ENCODE measurements at regions not wholly inside any gene's neighbourhood (a gene's known extent, or its start where the extent isn't known, plus 50 kb on each side); places are given as distances from the start of the nearest gene placed in this dataset.

DNA sequence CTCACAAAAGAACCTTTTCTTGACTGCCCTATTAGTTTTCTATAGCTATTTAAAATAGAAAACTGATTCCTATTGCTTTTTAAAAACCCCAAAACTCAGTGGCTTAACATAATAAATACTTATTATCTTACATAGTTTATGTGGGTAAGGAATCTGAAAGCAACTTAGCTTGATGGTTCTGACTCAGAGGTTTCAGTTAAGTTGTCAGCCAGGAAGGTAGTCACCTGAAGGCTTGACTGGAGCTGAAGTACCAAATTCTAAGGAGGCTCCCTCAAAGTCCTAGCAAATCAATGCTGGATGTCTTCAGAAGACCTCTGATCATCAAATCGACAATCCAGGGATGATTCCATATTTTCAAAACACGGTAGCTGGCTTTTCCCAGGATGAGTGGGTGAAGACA lies 546.6 kb upstream of the CDH2 start:
- no peak overlapping the region for H2AFZ ChIP-seq (ENCODE audit: low read length)
- no peaks in the 10 kb centered on the region for H3K79me2 ChIP-seq (ENCODE audit: control insufficient read depth, insufficient read depth, low read length)
- no peaks in the 10 kb centered on the region for H3K27me3 ChIP-seq (ENCODE audit: control insufficient read depth, insufficient read depth, low read length)
- no peak for TF ChIP-seq EZH2 (IDR thresholded peaks at IDR 0.05; ENCODE audit: low read length, missing control alignments)
- TF ChIP-seq, protein P1, sequence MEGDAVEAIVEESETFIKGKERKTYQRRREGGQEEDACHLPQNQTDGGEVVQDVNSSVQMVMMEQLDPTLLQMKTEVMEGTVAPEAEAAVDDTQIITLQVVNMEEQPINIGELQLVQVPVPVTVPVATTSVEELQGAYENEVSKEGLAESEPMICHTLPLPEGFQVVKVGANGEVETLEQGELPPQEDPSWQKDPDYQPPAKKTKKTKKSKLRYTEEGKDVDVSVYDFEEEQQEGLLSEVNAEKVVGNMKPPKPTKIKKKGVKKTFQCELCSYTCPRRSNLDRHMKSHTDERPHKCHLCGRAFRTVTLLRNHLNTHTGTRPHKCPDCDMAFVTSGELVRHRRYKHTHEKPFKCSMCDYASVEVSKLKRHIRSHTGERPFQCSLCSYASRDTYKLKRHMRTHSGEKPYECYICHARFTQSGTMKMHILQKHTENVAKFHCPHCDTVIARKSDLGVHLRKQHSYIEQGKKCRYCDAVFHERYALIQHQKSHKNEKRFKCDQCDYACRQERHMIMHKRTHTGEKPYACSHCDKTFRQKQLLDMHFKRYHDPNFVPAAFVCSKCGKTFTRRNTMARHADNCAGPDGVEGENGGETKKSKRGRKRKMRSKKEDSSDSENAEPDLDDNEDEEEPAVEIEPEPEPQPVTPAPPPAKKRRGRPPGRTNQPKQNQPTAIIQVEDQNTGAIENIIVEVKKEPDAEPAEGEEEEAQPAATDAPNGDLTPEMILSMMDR (conservative IDR thresholded peaks at IDR 0.05 in 1 of 2, IDR thresholded peaks at IDR 0.05 in 1 of 2; ENCODE audit: low read depth in 1 of 2, low read length in 2 of 2) = no peak
- H3K9ac ChIP-seq (ENCODE audit: insufficient read depth, low read length) = no peak overlapping the region
- no peak overlapping the region for H3K4me3 ChIP-seq (replicated peaks in 1 of 4; ENCODE audit: control extremely low read depth in 1 of 4, insufficient read depth in 1 of 4, low read depth in 3 of 4, low read length in 4 of 4)
- H3K36me3 ChIP-seq (ENCODE audit: control insufficient read depth, insufficient read depth, low read length) = no peaks in the 10 kb centered on the region
- H3K4me2 ChIP-seq (ENCODE audit: extremely low read depth, insufficient read depth, low read length) = no peak overlapping the region
- no peaks in the 10 kb centered on the region for H3K9me3 ChIP-seq (ENCODE audit: control insufficient read depth, insufficient read depth, low read depth, low read length)
- H3K27ac ChIP-seq (ENCODE audit: insufficient read depth, low read length) = no peak overlapping the region
- no peaks in the 10 kb centered on the region for H3K4me1 ChIP-seq (ENCODE audit: control insufficient read depth, extremely low read depth, insufficient read depth, low read length)
- peak in 1 of 2 donors; percentile 46 for DNase-seq (ENCODE audit: low read depth in 2 of 2)
- no peaks in the 10 kb centered on the region for H4K20me1 ChIP-seq (ENCODE audit: control insufficient read depth, extremely low read depth, insufficient read depth, low read length)

DNA sequence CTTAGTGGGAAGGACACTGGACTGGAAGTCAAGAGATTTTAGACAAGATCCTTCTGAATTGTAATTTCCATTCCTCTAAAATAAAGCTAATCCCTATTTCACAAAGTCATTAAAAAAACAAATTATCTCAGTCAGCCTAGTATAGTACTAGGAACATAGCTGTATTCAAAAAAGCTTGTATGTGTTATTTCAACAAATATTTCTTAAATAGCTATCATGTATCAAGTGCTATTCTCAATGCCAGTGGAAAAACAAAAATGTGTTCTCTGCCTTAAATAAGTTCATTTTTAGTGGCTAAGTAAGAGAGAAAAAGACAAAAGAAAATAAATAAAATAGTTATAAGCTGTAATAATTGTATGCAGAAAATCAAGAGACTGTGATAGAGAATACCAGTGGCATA lies 541.8 kb upstream of the CDH2 start:
- Histone ChIP-seq H3K9me3 (ENCODE audit: control insufficient read depth, insufficient read depth, low read depth, low read length) (no peaks in the 10 kb centered on the region), H3K27ac (ENCODE audit: insufficient read depth, low read length) (no peak overlapping the region), H3K4me1 (ENCODE audit: control insufficient read depth, extremely low read depth, insufficient read depth, low read length) (no peaks in the 10 kb centered on the region), H3K4me3 (replicated peaks in 1 of 4; ENCODE audit: control extremely low read depth in 1 of 4, insufficient read depth in 1 of 4, low read depth in 3 of 4, low read length in 4 of 4) (no peak overlapping the region), H2AFZ (ENCODE audit: low read length) (no peak overlapping the region), H3K79me2 (ENCODE audit: control insufficient read depth, insufficient read depth, low read length) (no peaks in the 10 kb centered on the region), H3K36me3 (ENCODE audit: control insufficient read depth, insufficient read depth, low read length) (no peaks in the 10 kb centered on the region), H3K27me3 (ENCODE audit: control insufficient read depth, insufficient read depth, low read length) (no peaks in the 10 kb centered on the region), H4K20me1 (ENCODE audit: control insufficient read depth, extremely low read depth, insufficient read depth, low read length) (no peaks in the 10 kb centered on the region), H3K9ac (ENCODE audit: insufficient read depth, low read length) (no peak overlapping the region), H3K4me2 (ENCODE audit: extremely low read depth, insufficient read depth, low read length) (no peak overlapping the region)
- no peak for TF ChIP-seq EZH2 (IDR thresholded peaks at IDR 0.05; ENCODE audit: low read length, missing control alignments)
- TF ChIP-seq, protein P1 (conservative IDR thresholded peaks at IDR 0.05 in 1 of 2, IDR thresholded peaks at IDR 0.05 in 1 of 2; ENCODE audit: low read depth in 1 of 2, low read length in 2 of 2) = no peak
- peak in 1 of 2 donors; percentile 23 for DNase-seq (ENCODE audit: low read depth in 2 of 2)

DNA sequence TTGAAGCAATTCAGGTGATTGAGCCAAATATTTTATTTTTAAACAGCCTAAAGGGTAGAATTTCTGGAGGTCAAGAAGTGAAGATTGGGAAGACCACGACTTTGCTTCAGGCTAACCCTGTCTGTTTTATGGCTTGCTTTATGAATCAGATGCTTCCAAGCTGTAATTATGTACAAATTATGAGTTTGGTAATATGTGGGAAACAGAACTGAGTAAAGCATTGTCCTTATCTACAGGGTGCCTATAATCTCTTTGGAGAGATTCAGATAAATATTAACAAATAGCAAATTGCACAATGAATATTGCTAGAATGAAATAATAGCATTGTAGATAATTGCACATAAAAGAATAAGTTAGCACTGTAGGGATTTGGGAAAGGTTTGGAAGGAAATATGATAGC lies 539.4 kb upstream of the CDH2 start:
- TF ChIP-seq EZH2 (IDR thresholded peaks at IDR 0.05; ENCODE audit: low read length, missing control alignments) = no peak
- TF ChIP-seq, protein P1 (conservative IDR thresholded peaks at IDR 0.05 in 1 of 2, IDR thresholded peaks at IDR 0.05 in 1 of 2; ENCODE audit: low read depth in 1 of 2, low read length in 2 of 2) = no peak
- Histone ChIP-seq H4K20me1 (ENCODE audit: control insufficient read depth, extremely low read depth, insufficient read depth, low read length) (no peaks in the 10 kb centered on the region), H3K36me3 (ENCODE audit: control insufficient read depth, insufficient read depth, low read length) (no peaks in the 10 kb centered on the region), H3K9me3 (ENCODE audit: control insufficient read depth, insufficient read depth, low read depth, low read length) (no peaks in the 10 kb centered on the region), H3K9ac (ENCODE audit: insufficient read depth, low read length) (no peak overlapping the region), H3K27ac (ENCODE audit: insufficient read depth, low read length) (no peak overlapping the region), H3K79me2 (ENCODE audit: control insufficient read depth, insufficient read depth, low read length) (no peaks in the 10 kb centered on the region), H3K27me3 (ENCODE audit: control insufficient read depth, insufficient read depth, low read length) (no peaks in the 10 kb centered on the region), H3K4me3 (replicated peaks in 1 of 4; ENCODE audit: control extremely low read depth in 1 of 4, insufficient read depth in 1 of 4, low read depth in 3 of 4, low read length in 4 of 4) (no peak overlapping the region), H3K4me1 (ENCODE audit: control insufficient read depth, extremely low read depth, insufficient read depth, low read length) (no peaks in the 10 kb centered on the region), H2AFZ (ENCODE audit: low read length) (no peak overlapping the region), H3K4me2 (ENCODE audit: extremely low read depth, insufficient read depth, low read length) (no peak overlapping the region)
- DNase-seq (ENCODE audit: low read depth in 2 of 2) = no peak

Measured in fibroblast of lung (primary cell).